Mesenchymal stem cell (in vitro differentiated cells and primary cell): ENCODE measurements at regions not wholly inside any gene's neighbourhood (a gene's known extent, or its start where the extent isn't known, plus 50 kb on each side); places are given as distances from the start of the nearest gene placed in this dataset.
A peak's percentile ranks its signal among the peaks of the same experiment; 100 is the strongest.

ENCODE experiments used
- DNase-seq: peaks from one replicate; pipeline ENCODE4 v3.0.0-alpha.2; 2013
- H2AFZ ChIP-seq: one replicate; pipeline ENCODE4 v1.6.1; 2013; ENCODE audit warnings: low read depth, mild to moderate bottlenecking, control low read depth, inconsistent platforms, low read length, moderate library complexity
- H2AK5ac ChIP-seq: 2 replicates; pipeline ENCODE4 v1.6.1; 2013; ENCODE audit warnings: low read length, moderate library complexity, mild to moderate bottlenecking, inconsistent platforms; ENCODE audit not compliant: severe bottlenecking
- H2BK120ac ChIP-seq: one replicate; pipeline ENCODE4 v1.6.1; 2013; ENCODE audit warnings: low read depth, mild to moderate bottlenecking, inconsistent platforms, low read length, moderate library complexity
- H2BK12ac ChIP-seq, 2 experiments: one replicate each; pipeline ENCODE4 v1.6.1; 2013; ENCODE audit warnings: inconsistent platforms in 2 of 2, low read length in 2 of 2, mild to moderate bottlenecking in 2 of 2, moderate library complexity in 2 of 2, control low read depth in 1 of 2
- H2BK15ac ChIP-seq: one replicate; pipeline ENCODE4 v1.6.1; 2013; ENCODE audit warnings: mild to moderate bottlenecking, low read depth, inconsistent platforms; ENCODE audit not compliant: poor library complexity, severe bottlenecking
- H2BK5ac ChIP-seq: 2 replicates; pipeline ENCODE4 v1.6.1; 2013; ENCODE audit warnings: low read depth, mild to moderate bottlenecking, low read length, control low read depth, inconsistent platforms; ENCODE audit not compliant: poor library complexity, severe bottlenecking
- H3K14ac ChIP-seq, 2 experiments: one replicate each; pipeline ENCODE4 v1.6.1; 2013; ENCODE audit warnings: inconsistent platforms in 2 of 2, low read length in 2 of 2, control low read depth in 1 of 2, mild to moderate bottlenecking in 1 of 2, moderate library complexity in 1 of 2
- H3K18ac ChIP-seq, 2 experiments: one replicate each; pipeline ENCODE4 v1.6.1; 2013; ENCODE audit warnings: inconsistent platforms in 2 of 2, low read length in 2 of 2, control low read depth in 1 of 2, low read depth in 1 of 2, mild to moderate bottlenecking in 1 of 2
- H3K23ac ChIP-seq, 2 experiments: one replicate each; pipeline ENCODE4 v1.6.1; 2013; ENCODE audit warnings: inconsistent platforms in 2 of 2, low read length in 2 of 2, mild to moderate bottlenecking in 2 of 2, moderate library complexity in 2 of 2, control low read depth in 1 of 2
- H3K27ac ChIP-seq: 2 replicates; pipeline ENCODE4 v1.5.1; 2013; ENCODE audit warnings: mild to moderate bottlenecking, moderate library complexity, low read length, control low read depth, inconsistent platforms; ENCODE audit not compliant: poor library complexity, severe bottlenecking
- H3K27me3 ChIP-seq, 2 experiments: 2 replicates each; pipeline versions ENCODE4 v1.6.1 to v1.7.0; 2013; ENCODE audit warnings: low read length in 2 of 2, mild to moderate bottlenecking in 2 of 2, moderate library complexity in 2 of 2, control low read depth in 1 of 2, inconsistent platforms in 1 of 2; ENCODE audit not compliant: control insufficient read depth in 1 of 2, insufficient read depth in 1 of 2
- H3K36me3 ChIP-seq, 2 experiments: 2 replicates each; pipeline versions ENCODE4 v1.6.1 to v1.7.0; 2013; ENCODE audit warnings: low read length in 2 of 2, control low read depth in 1 of 2, inconsistent platforms in 1 of 2, low read depth in 1 of 2, mild to moderate bottlenecking in 1 of 2; ENCODE audit not compliant: insufficient read depth in 2 of 2, control insufficient read depth in 1 of 2
- H3K4ac ChIP-seq, 2 experiments: one replicate each; pipeline ENCODE4 v1.6.1; 2013; ENCODE audit warnings: inconsistent platforms in 2 of 2, low read length in 2 of 2, mild to moderate bottlenecking in 2 of 2, moderate library complexity in 2 of 2, control low read depth in 1 of 2, low read depth in 1 of 2
- H3K4me1 ChIP-seq: 2 replicates; pipeline ENCODE4 v1.6.1; 2013; ENCODE audit warnings: low read depth, low read length, control low read depth; ENCODE audit not compliant: control insufficient read depth, insufficient read depth
- H3K4me2 ChIP-seq: 2 replicates; pipeline ENCODE4 v1.6.1; 2013; ENCODE audit warnings: low read length, mild to moderate bottlenecking, inconsistent platforms; ENCODE audit not compliant: poor library complexity, severe bottlenecking
- H3K4me3 ChIP-seq, 2 experiments: 2 replicates each; pipeline versions ENCODE4 v1.5.1 to v1.7.0; 2013; ENCODE audit warnings: low read length in 2 of 2, mild to moderate bottlenecking in 2 of 2, control low read depth in 1 of 2, low read depth in 1 of 2; ENCODE audit not compliant: insufficient read depth in 1 of 2
- H3K79me1 ChIP-seq: replicated peaks from 2 replicates; pipeline ENCODE4 v1.6.1; 2013; ENCODE audit warnings: mild to moderate bottlenecking, control low read depth, low read length, inconsistent platforms; ENCODE audit not compliant: poor library complexity, severe bottlenecking
- H3K9ac ChIP-seq: 2 replicates; pipeline ENCODE4 v1.7.0; 2013; ENCODE audit warnings: mild to moderate bottlenecking, low read length, moderate library complexity
- H3K9me3 ChIP-seq: 2 replicates; pipeline ENCODE4 v1.7.0; 2013; ENCODE audit warnings: mild to moderate bottlenecking, low read length; ENCODE audit not compliant: control insufficient read depth
- H4K8ac ChIP-seq: one replicate; pipeline ENCODE4 v1.6.1; 2013; ENCODE audit warnings: inconsistent platforms, mild to moderate bottlenecking, low read length, moderate library complexity
- H4K91ac ChIP-seq: one replicate; pipeline ENCODE4 v1.6.1; 2013; ENCODE audit warnings: mild to moderate bottlenecking, low read length, inconsistent platforms
- WGBS: methylation state at CpG from one replicate; pipeline ENCODE4 v1.1.7; 2013; ENCODE audit warnings: mixed read lengths; 5-methylcytosine and 5-hydroxymethylcytosine counted together

- Histone ChIP-seq H3K27ac (no peak overlapping the region), H4K91ac (no peak overlapping the region), H3K79me1 (no peaks in the 10 kb centered on the region), H4K8ac (no peak overlapping the region), H3K4me3 (no peak overlapping the region), H3K27me3 (no peaks in the 10 kb centered on the region), H2BK5ac (no peak overlapping the region), H3K4me1 (no peaks in the 10 kb centered on the region), H3K18ac (no peak overlapping the region), H2BK15ac (no peak overlapping the region), H3K9ac (no peak overlapping the region), H3K4ac (no peak overlapping the region), H3K4me2 (no peak overlapping the region), H3K23ac (no peak overlapping the region), H3K36me3 (no peaks in the 10 kb centered on the region), H2BK120ac (no peak overlapping the region), H3K14ac (no peak overlapping the region), H2AK5ac (no peak overlapping the region), H2AFZ (no peak overlapping the region), H2BK12ac (no peak overlapping the region), H3K9me3 (no peaks in the 10 kb centered on the region)
- WGBS: no CpG with 5 or more reads among the region's 1 CpG
- no peak for DNase-seq
Measured at GRCh38 chr4:23106516-23106915, 413.8 kb downstream of the GBA3 start.

DNA sequence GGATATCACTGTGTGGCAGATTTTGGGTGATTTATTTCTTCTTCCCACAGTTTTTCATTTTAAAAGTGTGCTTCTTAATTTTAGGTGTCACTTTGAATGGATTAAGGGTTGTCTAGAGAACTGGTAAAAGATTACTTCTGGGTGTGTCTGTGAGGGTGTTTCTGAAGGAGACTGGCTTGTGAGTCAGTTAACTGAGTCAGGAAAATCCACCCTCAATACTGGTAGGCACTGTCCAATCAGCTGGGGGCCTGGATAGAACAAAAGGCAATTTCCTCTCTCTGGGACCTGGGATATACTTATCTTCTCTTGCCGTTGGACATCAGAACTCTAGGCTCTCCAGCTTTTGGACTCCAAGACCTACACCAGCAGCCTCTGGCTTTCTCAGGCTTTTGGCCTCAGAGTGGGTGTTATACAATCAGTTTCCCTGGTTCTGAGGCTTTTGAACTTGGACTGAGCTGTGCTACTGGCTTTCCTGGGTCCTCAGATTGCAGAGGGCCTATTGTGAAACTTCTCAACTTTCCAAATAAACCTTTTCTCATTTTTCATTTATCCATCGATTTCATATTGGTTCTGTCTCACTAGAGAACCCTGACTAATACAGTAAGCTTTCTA is 413.1 kb downstream of the GBA3 start:
- Histone ChIP-seq H3K4me2 (no peak overlapping the region), H3K27me3 (no peaks in the 10 kb centered on the region), H3K27ac (no peak overlapping the region), H3K4ac (no peak overlapping the region), H3K18ac (no peak overlapping the region), H2BK120ac (no peak overlapping the region), H3K23ac (no peak overlapping the region), H3K4me1 (no peaks in the 10 kb centered on the region), H3K36me3 (no peaks in the 10 kb centered on the region), H3K79me1 (no peaks in the 10 kb centered on the region), H3K4me3 (no peak overlapping the region), H3K14ac (no peak overlapping the region), H2BK12ac (no peak overlapping the region), H2BK5ac (no peak overlapping the region), H4K91ac (no peak overlapping the region), H2BK15ac (no peak overlapping the region), H2AK5ac (no peak overlapping the region), H3K9me3 (no peaks in the 10 kb centered on the region), H3K9ac (no peak overlapping the region), H2AFZ (no peak overlapping the region), H4K8ac (no peak overlapping the region)
- WGBS: no CpG with 5 or more reads among the region's 2 CpGs
- no peak for DNase-seq

- Histone ChIP-seq H3K14ac (no peak overlapping the region), H3K36me3 (no peaks in the 10 kb centered on the region), H3K23ac (no peak overlapping the region), H3K4me2 (no peak overlapping the region), H3K4me3 (no peak overlapping the region), H2BK120ac (no peak overlapping the region), H3K4ac (no peak overlapping the region), H2AFZ (no peak overlapping the region), H2BK15ac (no peak overlapping the region), H3K27ac (no peak overlapping the region), H4K91ac (no peak overlapping the region), H3K27me3 (no peaks in the 10 kb centered on the region), H3K4me1 (no peaks in the 10 kb centered on the region), H3K18ac (no peak overlapping the region), H2BK12ac (no peak overlapping the region), H3K9me3 (peaks cover 17% of the 10 kb centered on the region), H3K9ac (no peak overlapping the region), H2BK5ac (no peak overlapping the region), H4K8ac (no peak overlapping the region), H2AK5ac (no peak overlapping the region), H3K79me1 (no peaks in the 10 kb centered on the region)
- WGBS: 70% methylated on average over 5 of the region's 6 CpGs
- DNase-seq: peak; percentile 4
Measured at GRCh38 chr4:23097251-23097650, 404.5 kb downstream of the GBA3 start.

- H3K9me3 ChIP-seq: peaks cover 17% of the 10 kb centered on the region
- no peak overlapping the region for H4K8ac ChIP-seq
- H3K27me3 ChIP-seq: no peaks in the 10 kb centered on the region
- WGBS: no CpG with 5 or more reads among the region's 1 CpG
- no peaks in the 10 kb centered on the region for H3K36me3 ChIP-seq
- H3K23ac ChIP-seq: no peak overlapping the region
- H3K4me1 ChIP-seq: no peaks in the 10 kb centered on the region
- H2BK5ac ChIP-seq: no peak overlapping the region
- H3K14ac ChIP-seq: no peak overlapping the region
- H4K91ac ChIP-seq: no peak overlapping the region
- H2AFZ ChIP-seq: no peak overlapping the region
- DNase-seq: no peak
- no peak overlapping the region for H3K4ac ChIP-seq
- H3K79me1 ChIP-seq: no peaks in the 10 kb centered on the region
- H3K4me2 ChIP-seq: no peak overlapping the region
- H2BK12ac ChIP-seq: no peak overlapping the region
- H2BK120ac ChIP-seq: no peak overlapping the region
- H3K18ac ChIP-seq: no peak overlapping the region
- H2AK5ac ChIP-seq: no peak overlapping the region
- no peak overlapping the region for H2BK15ac ChIP-seq
- no peak overlapping the region for H3K9ac ChIP-seq
- no peak overlapping the region for H3K4me3 ChIP-seq
- no peak overlapping the region for H3K27ac ChIP-seq
Measured at GRCh38 chr4:23091711-23092110, 399.0 kb downstream of the GBA3 start.
